HG03139 (cell line): ENCODE measurements at regions not wholly inside any gene's neighbourhood (a gene's known extent, or its start where the extent isn't known, plus 50 kb on each side); places are given as distances from the start of the nearest gene placed in this dataset.

Experiments used
- ATAC-seq: cut with Tn5 transposase; IDR thresholded peaks from one replicate; pipeline ENCODE4 v1.9.1; 2021; ENCODE audit not compliant: unreplicated experiment

DNA sequence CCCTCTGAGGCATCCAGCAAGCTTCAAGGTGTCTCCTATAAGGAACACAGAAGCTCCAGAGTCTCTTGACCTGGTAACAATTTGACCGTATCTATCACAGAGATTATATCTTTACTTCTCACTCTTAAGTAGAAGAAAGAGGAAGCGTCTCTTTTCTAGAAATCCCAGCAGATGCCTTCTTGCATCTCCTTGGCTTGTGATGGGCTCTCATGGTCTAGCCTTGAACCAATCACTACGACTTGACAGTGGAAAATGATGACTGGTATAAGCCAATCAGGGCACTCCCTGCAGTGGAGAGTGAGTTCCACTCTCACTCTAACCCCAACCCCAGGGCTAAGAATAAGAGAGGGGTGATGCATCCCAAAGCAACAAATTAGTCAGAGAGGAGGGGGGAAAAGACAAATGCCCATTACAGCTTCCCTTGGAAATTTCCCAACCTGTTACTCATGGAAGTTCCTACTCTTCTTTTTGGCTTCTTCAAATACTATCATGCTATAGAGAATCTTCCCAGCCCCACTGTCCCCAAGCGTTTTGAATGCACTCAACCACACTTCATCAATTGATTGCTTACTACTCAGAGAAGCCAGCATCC, 293.5 kb downstream of the MN1 start:
- no peak for ATAC-seq

DNA sequence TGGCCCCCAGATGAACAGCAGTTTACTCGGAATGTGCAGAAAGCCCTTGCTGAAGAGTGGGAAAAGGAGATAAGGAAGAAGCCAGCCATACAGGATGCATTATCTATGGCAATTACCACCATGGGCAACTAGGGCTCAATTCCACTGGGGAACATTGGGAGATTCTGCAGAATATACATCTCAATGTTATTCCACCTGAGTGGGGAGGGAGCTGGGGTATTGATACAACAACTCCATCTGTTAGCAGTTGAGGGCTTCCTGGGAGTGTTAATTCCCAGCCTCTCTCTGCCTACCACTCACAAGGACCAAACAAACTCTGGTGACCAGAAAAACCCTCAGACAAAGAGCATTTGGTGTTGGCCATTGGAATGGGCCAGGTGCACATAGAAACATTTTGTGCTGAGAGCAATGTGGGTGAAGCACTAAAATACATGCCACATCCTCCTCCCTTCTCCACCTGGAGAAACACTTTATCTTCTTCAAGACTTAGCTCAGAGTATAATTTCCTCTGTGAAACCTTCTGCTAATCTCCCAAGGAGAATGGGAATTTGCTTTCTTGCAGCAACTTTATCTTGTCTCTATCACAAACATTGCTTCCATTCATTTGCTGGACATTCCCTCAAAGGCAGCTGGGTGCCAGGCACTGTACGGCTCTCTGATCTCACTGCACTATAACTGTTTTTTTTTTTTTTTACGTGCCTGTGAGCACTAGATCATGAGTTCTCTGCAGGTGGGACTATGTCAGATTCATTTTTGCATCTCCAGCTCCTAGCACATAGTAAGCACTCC, 292.2 kb downstream of the MN1 start:
- no peak for ATAC-seq

DNA sequence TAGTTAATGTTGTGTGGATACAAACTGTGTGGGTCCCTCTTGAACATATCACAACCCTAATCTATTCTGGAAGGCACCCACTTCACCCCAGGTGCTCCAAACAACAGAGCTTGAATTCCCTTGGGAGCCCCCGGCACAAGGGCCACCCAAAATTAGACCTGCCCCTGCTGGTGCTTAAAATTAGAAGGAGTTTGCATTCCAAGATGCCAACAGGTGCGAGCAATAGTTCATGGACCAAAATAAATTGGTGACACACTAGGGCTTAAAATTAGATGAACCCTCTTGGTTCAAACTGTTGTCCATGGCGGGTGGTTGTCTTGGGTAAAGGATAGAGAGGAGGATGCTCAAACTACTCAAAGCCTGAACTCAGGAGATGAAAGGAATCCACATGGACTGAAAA, 291.5 kb downstream of the MN1 start:
- ATAC-seq, result no peak

DNA sequence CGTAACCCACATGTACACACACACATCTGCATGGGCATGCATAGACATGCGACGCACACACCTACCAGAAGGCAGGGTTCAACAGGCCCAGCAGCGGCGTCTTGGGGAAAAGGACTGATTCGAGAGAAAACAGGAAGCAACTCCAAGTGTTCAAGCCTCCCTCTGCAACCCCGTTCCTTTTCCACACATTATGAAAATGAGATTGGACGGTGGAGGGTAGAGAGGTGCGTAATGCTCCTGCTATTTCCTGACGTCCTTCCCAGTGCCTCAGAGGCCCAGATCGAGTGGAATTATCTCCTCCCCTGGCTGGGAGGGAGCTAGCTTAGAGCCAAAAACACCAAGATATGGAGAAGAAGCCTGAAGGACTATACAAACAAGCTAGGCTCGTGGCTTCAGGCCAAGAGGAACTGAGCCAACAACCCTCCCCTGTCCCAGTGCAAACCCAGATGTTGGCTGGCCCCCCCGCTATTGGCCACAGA, 289.2 kb downstream of the MN1 start:
- no peak for ATAC-seq

DNA sequence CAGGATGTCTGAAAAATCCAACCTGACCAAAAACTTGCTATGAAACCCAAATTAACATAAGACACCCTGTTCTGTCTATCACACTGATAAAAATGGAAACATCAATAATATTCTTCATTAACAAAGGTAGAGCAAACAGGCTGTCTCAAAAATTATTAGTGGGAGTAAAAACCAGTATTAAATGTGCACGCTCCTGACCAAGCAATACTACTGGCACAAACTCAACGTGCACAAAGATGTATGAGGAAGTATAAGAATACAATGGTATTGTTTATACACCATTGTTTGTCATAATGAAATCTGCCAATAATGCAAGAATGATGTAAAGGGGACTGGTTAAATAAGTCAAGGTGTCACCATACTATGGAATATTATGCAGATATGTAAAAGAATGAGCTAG, 288.5 kb downstream of the MN1 start:
- ATAC-seq, result no peak

DNA sequence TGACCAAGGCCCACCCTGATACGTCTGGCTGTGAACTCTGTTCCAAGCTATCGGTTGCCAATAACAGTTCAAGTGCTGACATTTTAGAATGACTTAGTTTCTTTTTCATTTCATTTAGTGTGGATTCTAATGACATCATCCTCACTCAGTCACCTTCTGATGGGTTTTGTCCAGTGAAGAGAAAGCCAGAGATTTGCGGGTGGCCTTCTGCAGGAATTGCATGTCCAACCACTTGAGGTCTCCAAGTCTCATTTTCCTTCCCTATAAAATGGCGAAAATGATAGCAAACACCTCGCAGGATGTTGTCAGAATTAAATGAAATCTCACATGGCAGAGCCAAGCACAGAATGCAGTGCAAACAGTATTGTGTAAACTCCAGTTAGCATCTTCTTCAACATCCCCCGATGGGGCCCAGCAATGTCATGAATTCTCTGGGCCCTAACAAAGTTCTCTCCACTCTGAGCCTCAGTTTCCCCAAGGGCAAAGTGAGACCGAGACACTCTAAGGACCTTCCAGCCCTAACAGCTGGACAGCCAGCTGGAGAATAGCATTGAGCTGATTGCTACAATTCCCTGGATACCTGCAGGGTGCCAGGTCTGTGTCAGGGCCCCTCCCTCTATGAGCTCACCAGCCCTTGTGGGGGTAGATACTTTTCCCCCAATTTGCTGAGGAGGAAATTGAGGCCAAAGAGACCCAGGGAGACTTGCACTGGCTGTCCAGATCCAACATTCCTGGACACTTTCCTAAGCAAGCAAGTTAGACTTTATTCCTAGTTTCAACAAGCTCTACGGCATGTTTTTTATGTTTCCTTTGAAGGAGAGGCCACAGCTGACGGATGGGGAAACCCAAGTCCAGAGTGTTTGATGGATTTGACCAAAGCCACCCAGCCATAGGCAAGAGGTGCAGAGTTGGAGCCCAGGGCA, 286.7 kb downstream of the MN1 start:
- ATAC-seq, result no peak

DNA sequence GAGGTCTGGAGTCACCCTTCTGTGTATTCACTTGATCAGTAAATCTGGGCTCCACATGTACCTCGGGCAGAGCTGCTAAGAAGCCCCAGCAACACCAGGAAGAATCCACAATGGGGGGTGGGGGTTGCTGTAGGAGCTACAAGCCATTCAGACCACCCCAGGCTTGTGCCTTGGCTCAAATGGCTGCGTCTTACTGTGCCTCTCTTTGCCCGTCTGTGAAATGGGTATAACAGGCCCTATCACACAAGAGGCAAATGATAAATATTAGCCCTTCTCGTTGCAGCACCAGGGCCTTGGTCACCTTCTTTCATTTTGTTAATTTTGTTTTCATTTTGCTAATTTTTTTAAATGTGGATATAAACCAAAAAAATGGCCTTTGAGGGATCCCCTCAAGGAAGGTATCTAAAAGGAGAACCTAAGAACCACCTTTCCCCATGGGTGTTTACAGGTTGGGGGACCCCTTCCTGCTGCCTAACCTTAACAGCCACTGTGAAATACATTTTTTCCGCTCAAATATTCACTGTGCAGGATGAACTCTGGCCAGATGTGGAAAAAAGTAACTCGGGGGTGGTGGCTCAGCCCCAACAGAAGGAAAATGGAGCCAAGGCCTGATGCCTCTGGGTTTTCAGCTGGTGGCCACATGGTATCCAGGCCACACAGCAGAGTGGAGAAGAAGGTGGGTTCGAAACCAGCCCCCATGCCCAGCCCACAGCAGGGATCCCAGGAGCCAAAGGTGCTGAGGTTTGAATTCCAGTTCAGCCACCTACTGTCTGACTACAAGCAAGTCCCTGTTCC, 284.0 kb downstream of the MN1 start:
- ATAC-seq, result no peak

DNA sequence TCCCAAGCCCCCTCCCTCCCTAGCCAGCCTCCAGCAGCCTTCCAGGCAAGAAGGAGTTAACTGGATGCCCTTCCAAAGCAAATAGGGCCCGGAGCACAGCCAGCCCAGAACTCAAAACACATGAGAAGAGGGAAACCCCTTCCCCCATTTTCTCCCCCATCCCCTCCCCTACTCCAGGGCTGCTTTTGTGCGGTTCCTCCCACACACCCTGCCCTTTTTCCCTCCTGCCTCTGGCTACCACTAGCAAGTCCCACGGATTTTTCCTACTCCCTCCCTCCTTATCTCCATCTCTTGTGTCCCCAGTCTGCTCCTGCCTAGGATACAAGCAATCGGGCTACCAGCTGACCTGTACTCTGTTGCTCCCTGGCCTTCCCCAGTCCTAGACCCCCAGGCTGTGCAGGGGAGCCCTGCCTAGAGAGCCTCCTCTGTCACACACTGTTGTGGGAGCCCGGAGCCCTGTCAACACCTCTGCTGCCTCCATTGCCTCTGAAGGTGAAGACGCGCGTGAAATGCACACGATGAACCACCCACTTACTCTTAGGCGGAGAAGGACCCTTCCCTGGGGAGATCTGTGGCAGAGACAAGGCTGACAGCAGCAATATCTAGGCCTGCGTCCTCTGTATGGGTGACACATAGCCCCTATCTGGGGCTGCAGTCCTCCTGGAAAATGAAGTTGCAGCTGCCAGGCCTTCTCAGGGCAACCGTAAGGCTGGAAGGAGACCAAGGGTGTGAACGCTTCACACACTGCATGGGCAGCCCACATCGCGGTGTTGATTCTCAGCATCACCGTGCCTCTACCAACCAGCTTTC, 282.8 kb downstream of the MN1 start:
- no peak for ATAC-seq

DNA sequence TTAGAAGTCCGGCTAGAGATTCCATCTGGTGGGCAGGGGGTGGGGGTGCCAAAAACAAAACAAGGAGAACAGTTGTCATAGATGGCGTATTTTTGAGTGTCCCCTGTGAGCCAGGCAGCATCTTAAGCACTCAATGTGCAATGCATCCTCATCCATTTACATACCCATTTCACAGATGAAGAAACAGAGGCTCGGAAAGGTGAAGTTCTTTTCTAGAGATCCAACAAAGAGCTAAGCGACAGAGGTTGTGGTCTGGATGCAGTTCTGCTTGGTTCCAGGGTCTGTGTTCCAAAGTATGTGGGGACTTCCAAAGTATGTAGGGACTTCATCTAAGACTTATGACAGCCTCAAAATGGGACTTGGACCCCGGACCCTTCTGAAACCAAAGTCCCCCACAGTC, 277.8 kb downstream of the MN1 start:
- no peak for ATAC-seq

DNA sequence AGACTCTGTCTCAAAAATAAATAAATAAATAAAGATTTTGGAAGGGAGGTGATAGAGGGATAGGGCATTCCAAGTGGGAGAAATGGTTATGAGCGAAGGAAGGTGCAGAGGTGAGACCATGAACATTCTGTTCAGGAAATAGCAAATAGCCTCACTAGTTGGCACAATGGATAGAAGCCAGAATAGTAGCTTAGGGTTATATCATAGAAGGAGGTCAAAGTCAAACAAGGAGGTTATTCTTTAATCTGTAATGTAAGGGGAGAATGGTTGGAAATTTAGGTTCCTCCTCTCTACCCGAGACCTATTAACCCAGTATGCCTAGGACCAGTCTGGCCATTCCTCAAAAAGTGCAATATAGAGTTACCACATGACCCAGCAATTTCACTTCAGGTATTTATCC, 275.8 kb downstream of the MN1 start:
- ATAC-seq, result no peak

DNA sequence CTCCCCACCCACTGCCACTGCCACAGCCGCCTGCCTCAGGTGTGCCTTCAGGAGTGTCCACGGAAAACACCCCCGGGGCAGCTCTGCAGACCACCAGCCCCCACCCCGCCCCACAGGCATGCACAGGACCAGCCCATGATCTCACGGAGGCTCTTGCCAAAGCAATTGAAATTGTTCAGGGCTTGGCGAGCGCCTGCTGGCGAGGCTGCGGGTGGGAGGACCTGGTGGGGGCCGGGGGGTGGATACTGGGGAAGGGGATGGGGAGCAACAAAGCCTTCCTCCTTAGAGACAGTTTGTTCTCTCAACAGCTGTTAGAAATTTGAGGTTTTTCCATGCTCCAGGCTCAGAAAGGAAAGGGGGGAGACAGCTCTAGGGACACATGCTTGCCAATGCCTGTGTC, 274.7 kb downstream of the MN1 start:
- ATAC-seq, result no peak

DNA sequence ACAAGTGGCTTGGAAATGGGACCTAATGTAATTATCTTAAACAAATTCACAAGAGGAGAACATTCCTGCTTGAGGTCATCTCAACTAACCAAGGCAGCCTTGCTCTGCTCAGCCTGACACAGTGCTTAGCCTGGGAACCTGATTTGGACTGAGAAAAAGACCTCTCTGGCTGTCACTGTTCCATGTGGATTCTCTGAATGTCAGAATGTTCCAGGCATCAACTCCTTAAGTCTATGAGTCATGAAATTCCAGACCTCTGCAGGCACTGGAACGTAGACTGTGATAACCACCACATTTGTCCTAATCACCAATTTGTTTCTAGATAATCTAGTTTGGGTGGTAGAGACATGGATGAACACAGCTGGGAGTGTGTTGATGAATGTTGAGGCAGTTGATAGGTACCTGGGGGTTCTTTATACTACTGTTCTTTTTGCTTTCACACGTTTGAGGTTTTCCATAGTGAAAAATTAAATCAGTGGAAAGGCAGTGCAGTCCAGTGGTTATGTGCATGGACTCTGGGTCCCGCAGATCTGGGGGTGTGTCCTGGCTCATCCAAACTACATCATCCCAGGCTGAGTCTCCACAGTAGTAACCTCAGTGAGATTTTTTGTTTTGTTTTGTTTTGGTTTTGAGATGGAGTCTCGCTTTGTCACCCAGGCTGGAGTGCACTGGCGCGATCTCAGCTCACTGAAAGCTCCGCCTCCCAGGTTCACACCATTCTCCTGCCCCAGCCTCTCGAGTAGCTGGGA, 269.6 kb downstream of the MN1 start:
- no peak for ATAC-seq

DNA sequence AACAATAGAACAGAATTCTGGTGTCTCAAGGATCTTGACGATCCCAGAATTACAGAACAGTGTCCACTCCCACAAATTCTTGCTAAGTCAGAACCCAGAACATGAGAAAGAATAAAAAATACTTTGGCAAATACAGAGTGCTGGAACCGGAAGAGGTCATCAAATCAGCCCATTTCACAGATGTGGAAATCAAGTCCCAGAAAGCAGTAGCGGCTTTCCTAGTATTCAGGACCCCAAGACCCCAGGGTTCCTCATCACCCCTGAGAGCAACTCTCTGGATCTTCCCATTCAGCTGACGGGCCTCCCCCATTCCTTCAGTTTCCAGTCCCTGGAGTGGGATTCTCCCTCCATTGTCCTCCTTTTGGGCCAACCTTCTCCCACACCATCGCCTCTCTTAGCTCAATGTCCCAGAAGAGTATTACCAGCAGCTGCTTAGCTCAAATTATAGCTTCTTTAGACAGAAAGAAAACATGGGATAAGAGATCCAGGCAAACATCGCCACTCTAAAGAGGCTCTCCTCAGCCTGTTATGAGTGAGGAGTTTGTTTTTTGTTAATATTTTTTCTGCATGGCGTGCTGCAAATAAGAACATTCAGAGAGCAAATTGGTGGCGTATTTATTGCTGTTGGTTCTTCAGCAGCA, 268.3 kb downstream of the MN1 start:
- ATAC-seq, result no peak

DNA sequence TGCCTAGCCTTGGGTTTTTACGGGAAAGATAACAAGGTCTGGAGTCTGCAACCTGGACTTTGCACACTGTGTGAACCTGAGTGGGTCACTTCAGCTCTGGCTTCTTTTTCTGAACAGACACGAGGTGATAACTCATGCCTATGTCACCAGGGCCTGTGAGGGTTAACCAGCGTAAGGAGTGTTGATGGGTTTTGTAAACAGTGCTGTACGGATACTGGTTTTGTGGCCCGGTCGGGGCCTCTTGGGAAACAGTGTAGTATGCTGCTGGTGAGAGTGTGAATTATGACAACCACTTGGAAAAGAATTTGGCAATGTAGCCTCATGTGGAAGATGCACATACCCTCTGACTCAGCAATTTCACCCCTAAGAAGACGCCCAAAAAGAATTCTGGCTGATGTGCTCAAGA, 266.8 kb downstream of the MN1 start:
- no peak for ATAC-seq

DNA sequence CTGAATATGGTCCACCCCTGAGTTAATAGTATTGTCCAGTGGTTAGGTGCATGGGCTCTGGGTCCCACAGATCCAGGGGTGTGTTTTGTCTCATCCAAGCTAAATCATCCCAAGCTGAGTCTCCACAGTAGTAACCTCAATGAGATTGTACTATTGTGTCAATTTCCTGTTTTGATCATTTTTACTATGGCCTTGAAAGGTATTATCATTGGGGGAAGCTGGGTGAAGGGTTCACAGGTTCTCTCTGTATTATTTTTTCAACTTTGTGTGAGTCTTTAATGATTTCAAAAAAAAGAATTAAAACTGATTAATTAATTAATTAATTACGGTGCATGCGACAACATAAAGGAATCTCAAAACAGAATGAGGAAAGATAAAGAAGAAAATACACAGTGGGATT, 266.1 kb downstream of the MN1 start:
- ATAC-seq, result no peak

DNA sequence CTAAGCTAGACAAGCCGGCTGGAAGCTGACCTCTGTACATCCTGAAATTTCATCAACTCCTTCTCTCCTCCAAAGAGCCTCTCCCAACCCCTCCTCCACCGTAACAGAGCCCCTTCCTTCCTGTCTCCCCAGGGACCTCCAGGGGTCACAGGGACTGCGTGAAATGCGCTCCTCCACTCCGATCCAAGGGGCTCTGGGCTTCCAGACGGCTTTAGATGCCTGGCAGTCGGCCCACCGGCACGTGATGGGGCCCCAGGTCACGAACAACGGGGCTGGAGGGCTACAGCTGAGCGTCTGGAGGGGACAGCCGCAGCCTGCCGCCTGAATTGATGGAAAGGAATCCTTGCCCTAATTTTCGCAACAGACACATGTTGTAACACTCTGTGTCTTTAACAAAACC, 264.1 kb downstream of the MN1 start:
- ATAC-seq, result no peak

DNA sequence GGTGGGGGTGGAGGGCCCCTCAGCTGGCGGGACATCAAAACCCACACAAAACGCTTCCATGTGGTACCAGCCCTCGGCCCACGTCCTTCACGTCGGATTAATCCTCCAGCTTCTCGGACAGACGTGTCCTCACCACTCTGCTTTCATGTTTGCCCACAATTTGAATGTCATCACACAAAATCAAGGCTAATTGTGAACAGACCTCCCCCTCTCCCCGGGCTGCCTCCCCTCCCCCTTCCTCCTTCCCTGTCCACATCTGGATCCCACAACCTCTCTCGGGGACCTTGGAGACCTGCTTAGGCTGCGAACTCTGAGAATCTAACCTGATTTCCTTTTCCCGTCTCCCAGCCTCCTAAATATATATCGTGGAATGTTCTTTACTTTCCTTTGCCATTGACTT, 262.9 kb downstream of the MN1 start:
- ATAC-seq, result no peak

DNA sequence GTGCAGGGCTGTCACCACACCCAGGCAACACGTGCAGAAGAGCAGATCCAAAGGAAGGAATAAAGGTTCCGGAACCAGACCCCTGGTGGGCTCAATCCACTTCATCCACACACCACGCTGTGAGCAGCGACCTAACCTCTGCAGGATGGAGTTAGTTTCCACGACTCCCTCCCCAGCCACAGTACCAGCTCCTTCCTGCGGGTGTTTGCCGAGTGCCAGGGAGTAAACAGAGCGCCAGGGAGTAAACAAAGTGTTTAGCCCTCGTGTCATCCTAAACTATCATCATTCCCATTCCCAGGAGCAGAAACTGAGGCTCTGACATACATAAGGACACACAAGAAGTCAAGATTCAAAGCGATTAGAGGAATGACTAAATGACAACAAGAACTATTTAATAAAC, 261.3 kb downstream of the MN1 start:
- no peak for ATAC-seq
